ENCODE measurements at regions not wholly inside any gene's neighbourhood (a gene's known extent, or its start where the extent isn't known, plus 50 kb on each side); places are given as distances from the start of the nearest gene placed in this dataset.

GRCh38 chr5:143886096-143886495 lies 74.1 kb downstream of the HMHB1 start:
- TF ChIP-seq CTCF (conservative IDR thresholded peaks at IDR 0.05 in 1 of 2, IDR thresholded peaks at IDR 0.05 in 1 of 2; ENCODE audit: extremely low read depth in 1 of 2, insufficient read depth in 1 of 2, low read depth in 1 of 2, low read length in 2 of 2), result no peak
- no peak for TF ChIP-seq EZH2 (IDR thresholded peaks at IDR 0.05; ENCODE audit: borderline replicate concordance, low read length)
